GM12878 (cell line): ENCODE measurements at regions not wholly inside any gene's neighbourhood (a gene's known extent, or its start where the extent isn't known, plus 50 kb on each side); places are given as distances from the start of the nearest gene placed in this dataset.

Experiments
- ATAC-seq: fragments of 200-7000 bp; cut with Tn5 transposase; 3 replicates; pipeline ENCODE4 v1.9.1; 2020; ENCODE audit warnings: mild to moderate bottlenecking, moderate library complexity
- BruUV-seq: library from RNA; stranded (reverse); fragments of 400-500 nt; replicated peaks from 2 replicates; lab custom pipeline; 2021; lab: Mats Ljungman, UMichigan
- CTCF ChIA-PET: fragments of 300-600 bp; sonication (Branson Sonifier 250); formaldehyde crosslinking; extraction: SDS; loops from one replicate; lab custom pipeline; 2021; ENCODE audit warnings: inconsistent platforms; lab: Yijun Ruan, JAX
- POLR2A ChIA-PET: fragments of 350-600 bp; formaldehyde crosslinking; extraction: SDS; loops from one replicate; lab custom pipeline; 2021; ENCODE audit warnings: inconsistent platforms; lab: Charles Lee
- RAD21 ChIA-PET: fragments of 300-600 bp; sonication (Branson Sonifier 250); formaldehyde crosslinking; loops from one replicate; lab custom pipeline; 2023; ENCODE audit warnings: antibody characterized with exemption; ENCODE audit not compliant: unreplicated experiment; lab: Charles Lee
- SMC1A ChIA-PET: fragments of 300-600 bp; sonication (Branson Sonifier 250); formaldehyde crosslinking; loops from one replicate; lab custom pipeline; 2023; ENCODE audit not compliant: unreplicated experiment, uncharacterized antibody; lab: Charles Lee
- DNase-seq: peaks from one replicate; pipeline ENCODE4 v3.0.0-alpha.2; 2011; ENCODE audit warnings: low read depth, low spot score
- FAIRE-seq: peaks from 3 replicates; lab custom pipeline; 2011; peaks lifted over from hg19 to GRCh38; lab: Jason Lieb, UNC
- H2AFZ ChIP-seq: 2 replicates; pipeline ENCODE4 v1.6.0; 2011; ENCODE audit warnings: low read depth, low read length, control low read depth; ENCODE audit not compliant: control insufficient read depth
- H3K27ac ChIP-seq: 2 replicates; pipeline ENCODE4 v1.5.1; 2011; ENCODE audit warnings: control low read depth; ENCODE audit not compliant: control insufficient read depth, insufficient read depth
- H3K27me3 ChIP-seq, 2 experiments: replicated peaks in 1 of 2; 2 replicates each; pipeline versions ENCODE4 v1.6.0 to v1.6.1; 2011; ENCODE audit warnings: low read length in 1 of 2; ENCODE audit not compliant: control insufficient read depth in 2 of 2, insufficient read depth in 2 of 2
- H3K36me3 ChIP-seq, 2 experiments: 2 replicates each; pipeline ENCODE4 v1.5.1; 2011; ENCODE audit warnings: low read length in 1 of 2; ENCODE audit not compliant: control insufficient read depth in 2 of 2, insufficient read depth in 2 of 2
- H3K4me1 ChIP-seq: 2 replicates; pipeline ENCODE4 v1.6.1; 2011; ENCODE audit warnings: mild to moderate bottlenecking, low read length, moderate library complexity, mixed read lengths; ENCODE audit not compliant: control insufficient read depth, insufficient read depth
- H3K4me2 ChIP-seq: 2 replicates; pipeline ENCODE4 v1.6.0; 2011; ENCODE audit warnings: control low read depth; ENCODE audit not compliant: control insufficient read depth, insufficient read depth
- H3K4me3 ChIP-seq: fragments of 200-600 bp; sonication (generic); 2 replicates; pipeline ENCODE4 v1.5.1; 2016
- H3K79me2 ChIP-seq: 2 replicates; pipeline ENCODE4 v1.6.0; 2011; ENCODE audit warnings: low read length; ENCODE audit not compliant: control insufficient read depth, insufficient read depth
- H3K9ac ChIP-seq: 2 replicates; pipeline ENCODE4 v1.8.0; 2011; ENCODE audit warnings: low read length, control low read depth, mixed read lengths; ENCODE audit not compliant: control insufficient read depth, insufficient read depth
- H3K9me3 ChIP-seq: replicated peaks from 3 replicates; pipeline ENCODE4 v1.5.1; 2011; ENCODE audit warnings: mild to moderate bottlenecking, low read length; ENCODE audit not compliant: control insufficient read depth, insufficient read depth
- H4K20me1 ChIP-seq: 2 replicates; pipeline ENCODE4 v1.6.0; 2011; ENCODE audit not compliant: control insufficient read depth, insufficient read depth
- ASH2L ChIP-seq: fragments of 300-600, 200-600 bp; sonication (generic); IDR thresholded peaks from 2 replicates; pipeline ENCODE4 v1.6.1; 2017; ENCODE audit warnings: low read depth, mild to moderate bottlenecking, borderline replicate concordance
- CHD1 ChIP-seq: IDR thresholded peaks from 2 replicates; pipeline ENCODE4 v1.6.1; 2012; ENCODE audit warnings: low read depth, low read length, improper control_type of control experiment
- ETV6 ChIP-seq, 2 experiments: fragments of 450-650 bp in 1 of 2; IDR thresholded peaks in 1 of 2; conservative IDR thresholded peaks in 1 of 2; 2 replicates each; pipeline ENCODE4 v1.6.1; 2014; ENCODE audit warnings: antibody characterized with exemption in 1 of 2, borderline replicate concordance in 1 of 2, low read depth in 1 of 2, mild to moderate bottlenecking in 1 of 2, moderate library complexity in 1 of 2
- HDAC6 ChIP-seq: fragments of 200-600 bp; sonication (generic); IDR thresholded peaks from one replicate; pipeline ENCODE4 v1.8.0; 2017; ENCODE audit warnings: antibody characterized with exemption; ENCODE audit not compliant: unreplicated experiment
- IKZF2 ChIP-seq, 2 experiments: fragments of 450-650 bp; IDR thresholded peaks; 2 replicates each; pipeline ENCODE4 v1.6.1; 2017; ENCODE audit warnings: mild to moderate bottlenecking in 2 of 2, moderate library complexity in 2 of 2
- MYB ChIP-seq: fragments of 150-350 bp; IDR thresholded peaks from 2 replicates; pipeline ENCODE4 v1.6.1; 2014; ENCODE audit warnings: mild to moderate bottlenecking, low read depth, low read length, borderline replicate concordance
- PRDM15 ChIP-seq: fragments of 450-650 bp; formaldehyde crosslinking; IDR thresholded peaks from 2 replicates; pipeline ENCODE4 v1.4.0; 2020; ENCODE audit warnings: mild to moderate bottlenecking, moderate library complexity
- REST ChIP-seq: IDR thresholded peaks from 2 replicates; pipeline ENCODE4 v1.6.1; 2012; ENCODE audit warnings: mild to moderate bottlenecking, low read depth, low read length
- SIN3A ChIP-seq: IDR thresholded peaks from 2 replicates; pipeline ENCODE4 v1.6.1; 2012; ENCODE audit warnings: low read depth, low read length, improper control_type of control experiment
- SP1 ChIP-seq: IDR thresholded peaks from one replicate; pipeline ENCODE4 v1.6.1; 2011; ENCODE audit warnings: low read depth, low read length
- TBL1XR1 ChIP-seq: IDR thresholded peaks from 2 replicates; pipeline ENCODE4 v1.6.1; 2012; ENCODE audit warnings: low read depth, low read length, improper control_type of control experiment
- TCF3 ChIP-seq: IDR thresholded peaks from 2 replicates; pipeline ENCODE4 v1.6.1; 2012; ENCODE audit warnings: low read depth, mild to moderate bottlenecking, low read length, borderline replicate concordance; ENCODE audit not compliant: insufficient read depth
- ZBED1 ChIP-seq: IDR thresholded peaks from 2 replicates; pipeline ENCODE4 v1.6.1; 2016; ENCODE audit warnings: borderline replicate concordance
- ZNF207 ChIP-seq: fragments of 450-650 bp; IDR thresholded peaks from 2 replicates; pipeline ENCODE4 v1.6.1; 2014; ENCODE audit warnings: antibody characterized with exemption, mild to moderate bottlenecking, borderline replicate concordance
- ZNF217 ChIP-seq: fragments of 450-650 bp; IDR thresholded peaks from 2 replicates; pipeline ENCODE4 v1.6.1; 2017; ENCODE audit warnings: antibody characterized with exemption, mild to moderate bottlenecking
- WGBS: methylation state at CpG from one replicate; pipeline ENCODE4 v1.1.6; 2016; ENCODE audit warnings: low lambda C conversion rate; ENCODE audit not compliant: insufficient replicate concordance, insufficient coverage; ENCODE audit errors: missing lambda C conversion rate; 5-methylcytosine and 5-hydroxymethylcytosine counted together
- in situ Hi-C: fragments of 300-500 bp; cut with MboI; formaldehyde crosslinking; loops from 9 replicates; pipeline ENCODE4 v1.14.3; 2018; ENCODE audit warnings: mixed read lengths
- intact Hi-C: fragments of 100-400 bp; cut with micrococcal nuclease; formaldehyde crosslinking; loops from one replicate; pipeline ENCODE4 v1.14.2; 2022; ENCODE audit not compliant: unreplicated experiment
- TF ChIP-seq, protein P1 (sequence below): IDR thresholded peaks from 2 replicates; pipeline ENCODE4 v1.6.1; 2011; ENCODE audit warnings: low read depth, low read length, improper control_type of control experiment, borderline replicate concordance
- TF ChIP-seq, protein P2 (sequence below): fragments of 150-350 bp; IDR thresholded peaks from 2 replicates; pipeline ENCODE4 v1.6.1; 2014; ENCODE audit warnings: mild to moderate bottlenecking, low read depth, low read length

GRCh38 chr14:62432955-62433354, 612.3 kb downstream of the KCNH5 start:
- ChIA-PET RAD21 (no interaction called here), CTCF (no interaction called here), SMC1A (no interaction called here), POLR2A (no interaction called here)
- Histone ChIP-seq H3K9me3 (no peaks in the 10 kb centered on the region), H3K9ac (no peak overlapping the region), H3K4me2 (no peak overlapping the region), H3K4me1 (no peaks in the 10 kb centered on the region), H3K79me2 (no peaks in the 10 kb centered on the region), H3K27me3 (no peaks in the 10 kb centered on the region), H3K36me3 (no peaks in the 10 kb centered on the region), H3K4me3 (no peak overlapping the region), H4K20me1 (no peaks in the 10 kb centered on the region), H3K27ac (no peak overlapping the region), H2AFZ (no peak overlapping the region)
- WGBS = 45% methylated on average over 2 of the region's 2 CpGs
- no peak for FAIRE-seq
- in situ Hi-C loops (no loop called here), intact Hi-C loops (no loop called here)
- BruUV-seq = no TSS peak
- no peak for DNase-seq
- ATAC-seq = no peak
- TF ChIP-seq CHD1 = no peak
- no peak for TF ChIP-seq ZNF207
- no peak for TF ChIP-seq HDAC6
- no peak for TF ChIP-seq IKZF2 (IDR thresholded peaks at IDR 0.05)
- TF ChIP-seq ZBED1 = no peak
- TF ChIP-seq REST = no peak
- no peak for TF ChIP-seq TBL1XR1
- TF ChIP-seq, protein P1, sequence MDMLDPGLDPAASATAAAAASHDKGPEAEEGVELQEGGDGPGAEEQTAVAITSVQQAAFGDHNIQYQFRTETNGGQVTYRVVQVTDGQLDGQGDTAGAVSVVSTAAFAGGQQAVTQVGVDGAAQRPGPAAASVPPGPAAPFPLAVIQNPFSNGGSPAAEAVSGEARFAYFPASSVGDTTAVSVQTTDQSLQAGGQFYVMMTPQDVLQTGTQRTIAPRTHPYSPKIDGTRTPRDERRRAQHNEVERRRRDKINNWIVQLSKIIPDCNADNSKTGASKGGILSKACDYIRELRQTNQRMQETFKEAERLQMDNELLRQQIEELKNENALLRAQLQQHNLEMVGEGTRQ = no peak
- TF ChIP-seq SIN3A = no peak
- TF ChIP-seq TCF3 = no peak
- TF ChIP-seq, protein P2, sequence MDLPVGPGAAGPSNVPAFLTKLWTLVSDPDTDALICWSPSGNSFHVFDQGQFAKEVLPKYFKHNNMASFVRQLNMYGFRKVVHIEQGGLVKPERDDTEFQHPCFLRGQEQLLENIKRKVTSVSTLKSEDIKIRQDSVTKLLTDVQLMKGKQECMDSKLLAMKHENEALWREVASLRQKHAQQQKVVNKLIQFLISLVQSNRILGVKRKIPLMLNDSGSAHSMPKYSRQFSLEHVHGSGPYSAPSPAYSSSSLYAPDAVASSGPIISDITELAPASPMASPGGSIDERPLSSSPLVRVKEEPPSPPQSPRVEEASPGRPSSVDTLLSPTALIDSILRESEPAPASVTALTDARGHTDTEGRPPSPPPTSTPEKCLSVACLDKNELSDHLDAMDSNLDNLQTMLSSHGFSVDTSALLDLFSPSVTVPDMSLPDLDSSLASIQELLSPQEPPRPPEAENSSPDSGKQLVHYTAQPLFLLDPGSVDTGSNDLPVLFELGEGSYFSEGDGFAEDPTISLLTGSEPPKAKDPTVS = no peak
- no peak for TF ChIP-seq ETV6 (conservative IDR thresholded peaks at IDR 0.05 in 1 of 2, IDR thresholded peaks at IDR 0.05 in 1 of 2; ENCODE audit: borderline replicate concordance in 1 of 2, low read depth in 1 of 2)
- TF ChIP-seq MYB = no peak
- no peak for TF ChIP-seq ASH2L
- TF ChIP-seq SP1 = no peak
- TF ChIP-seq PRDM15 = no peak
- TF ChIP-seq ZNF217 = no peak
